OCI-M2 (cell line): ENCODE measurements at regions not wholly inside any gene's neighbourhood (a gene's known extent, or its start where the extent isn't known, plus 50 kb on each side); places are given as distances from the start of the nearest gene placed in this dataset.
"Not testable (repeated sequence)": the region's sequence is repeated elsewhere in the genome, so short reads cannot be mapped to it uniquely, and the experiment has no call there.

Experiments
- DNase-seq: peaks from one replicate; lab custom pipeline; 2025; ENCODE audit not compliant: unreplicated experiment; lab: John Stamatoyannopoulos, UW

DNA sequence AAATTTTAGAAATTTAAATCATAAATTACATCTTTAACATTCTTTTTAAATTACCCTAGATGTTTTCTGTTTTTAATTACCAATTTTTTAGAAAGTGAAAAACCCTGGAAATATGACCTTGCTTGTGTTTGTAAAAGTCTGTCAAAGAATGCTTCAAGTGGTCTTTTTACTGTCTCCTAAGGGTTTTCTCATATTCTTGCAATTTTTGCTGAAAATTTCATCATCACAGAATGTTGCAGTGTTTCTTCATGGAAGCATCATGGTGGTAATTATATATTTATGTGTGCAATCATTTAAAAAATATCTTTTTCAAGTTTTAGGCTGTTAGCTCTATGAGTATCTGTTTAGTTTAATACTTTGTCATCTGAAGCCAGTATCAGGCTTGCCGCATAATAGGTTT lies 178.2 kb downstream of the HDGFL1 start:
- no peak for DNase-seq

DNA sequence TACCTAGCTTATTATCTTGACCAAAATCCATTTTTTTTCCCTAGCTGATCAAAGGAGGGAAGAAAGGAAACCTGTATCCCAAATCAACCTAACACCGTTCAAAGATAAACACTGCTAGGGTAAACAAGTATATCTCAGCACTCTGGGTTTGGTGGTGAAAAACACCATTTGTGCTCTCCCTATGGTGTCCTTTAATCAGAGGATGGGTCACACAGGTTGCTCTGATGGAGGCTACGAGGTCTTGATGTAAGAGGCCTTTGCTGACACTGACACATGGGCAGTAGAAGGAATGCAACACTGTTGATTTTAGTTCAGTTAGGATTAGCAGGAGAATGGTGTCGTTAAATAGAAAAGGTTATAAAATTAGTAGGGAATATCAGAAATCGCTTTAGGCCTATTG lies 179.3 kb downstream of the HDGFL1 start:
- DNase-seq = no peak

DNA sequence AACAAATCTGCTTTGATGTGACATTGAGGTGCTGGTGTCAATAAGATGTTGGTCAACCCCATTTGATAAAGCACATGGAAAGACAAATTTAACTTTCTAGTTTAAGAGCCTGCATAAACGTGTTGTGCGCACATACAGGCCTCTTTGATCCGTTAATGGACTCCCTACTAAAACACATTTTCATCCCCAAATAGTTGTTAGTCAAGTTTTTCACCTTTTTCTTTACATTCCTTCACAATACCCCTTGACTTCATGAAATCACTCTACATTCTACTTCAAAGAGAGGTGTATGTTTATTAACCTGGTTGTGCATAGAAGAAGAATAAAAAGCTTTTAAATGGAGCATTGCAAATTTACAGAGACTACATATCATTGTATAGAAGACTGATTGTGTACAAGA lies 180.3 kb downstream of the HDGFL1 start:
- DNase-seq = no peak

DNA sequence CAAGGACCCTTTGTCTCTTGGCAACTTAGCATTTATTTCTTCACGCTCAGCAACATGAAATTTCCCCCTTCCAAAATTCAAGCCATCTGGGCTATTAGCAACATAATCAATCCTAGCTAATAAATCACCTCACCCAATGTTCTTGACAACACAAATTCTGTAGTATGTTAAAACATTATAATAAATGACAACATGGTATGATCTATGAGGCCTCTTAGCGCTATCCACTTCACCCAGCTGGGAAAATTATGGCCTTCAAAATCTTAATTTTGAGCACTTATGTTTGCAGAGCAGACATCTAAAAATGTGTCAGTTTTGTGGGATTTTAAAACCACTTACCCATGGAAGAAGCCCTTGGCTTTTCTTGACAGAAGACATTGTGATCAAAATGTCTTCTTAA lies 181.9 kb downstream of the HDGFL1 start:
- no peak for DNase-seq

DNA sequence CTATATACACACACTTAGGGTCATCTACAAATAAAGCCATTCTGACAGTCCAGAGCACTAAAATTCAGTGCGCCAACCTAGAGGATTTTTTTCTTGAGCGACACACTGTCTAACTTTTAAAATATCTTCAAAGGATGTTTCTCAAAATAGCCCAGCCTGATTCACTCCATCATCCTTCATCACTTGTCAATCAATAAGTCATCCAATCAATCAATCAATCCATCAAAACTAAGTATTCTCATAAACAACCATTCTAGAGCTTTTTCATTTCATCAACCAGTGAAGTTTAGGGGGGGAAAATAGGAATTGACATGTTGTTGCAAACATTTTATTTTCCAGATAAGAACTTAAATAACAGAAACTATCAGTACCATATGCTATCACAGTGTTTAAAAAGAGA lies 183.2 kb downstream of the HDGFL1 start:
- DNase-seq = no peak

DNA sequence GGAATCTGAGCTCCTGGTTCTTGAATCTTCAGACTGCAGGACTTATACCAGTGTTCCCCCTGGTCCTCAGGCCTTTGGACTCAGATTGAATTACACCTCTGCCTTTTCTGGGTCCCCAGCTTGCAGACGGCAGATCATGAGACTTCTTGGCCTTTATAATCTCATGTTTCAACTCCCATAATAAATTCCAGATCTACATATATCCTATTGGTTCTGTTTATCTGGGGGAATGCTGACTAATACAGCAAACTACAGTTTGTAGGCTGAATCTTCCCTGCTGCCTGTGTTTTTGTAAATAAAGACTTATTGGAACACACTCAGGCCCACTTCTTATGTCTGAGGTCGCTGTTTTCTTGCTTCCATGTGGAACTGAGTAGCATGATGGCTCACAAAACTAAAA lies 184.7 kb downstream of the HDGFL1 start:
- no peak for DNase-seq

DNA sequence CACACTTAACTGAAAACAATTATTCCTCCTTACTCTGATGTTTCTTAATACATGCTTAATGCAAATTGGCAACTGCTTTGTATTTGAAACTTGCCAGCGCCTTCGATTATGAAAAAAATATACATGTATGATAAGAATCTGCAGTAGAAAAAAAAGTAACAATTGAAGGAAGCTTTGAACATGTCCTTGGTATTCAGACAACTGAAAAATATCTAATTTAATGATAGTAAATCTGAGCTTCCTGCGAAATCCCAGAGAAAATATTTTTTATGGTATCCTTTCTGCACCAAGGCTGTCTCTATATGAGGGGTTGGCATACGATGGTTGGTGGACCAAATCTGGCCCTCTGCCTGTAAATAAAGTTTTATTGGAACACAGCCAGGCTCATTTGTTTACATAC lies 186.2 kb downstream of the HDGFL1 start:
- no peak for DNase-seq

DNA sequence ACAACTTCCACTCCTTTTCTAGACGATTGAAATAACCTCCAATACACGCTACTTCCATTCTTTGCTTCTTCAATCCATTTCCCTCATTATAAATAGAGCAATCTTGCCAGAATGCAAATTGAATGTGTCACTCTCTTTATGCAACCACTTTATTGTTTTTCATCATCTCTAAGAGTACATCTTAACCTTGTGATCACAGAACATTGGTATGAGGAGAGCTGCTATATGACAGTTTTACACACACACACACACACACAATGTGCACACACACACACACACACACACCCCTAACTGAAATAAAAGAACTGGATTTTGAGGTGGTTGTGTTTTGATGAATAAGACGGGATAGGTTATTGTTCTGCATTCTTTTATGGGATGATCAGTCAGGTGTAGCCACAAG lies 187.0 kb downstream of the HDGFL1 start:
- DNase-seq = no peak

DNA sequence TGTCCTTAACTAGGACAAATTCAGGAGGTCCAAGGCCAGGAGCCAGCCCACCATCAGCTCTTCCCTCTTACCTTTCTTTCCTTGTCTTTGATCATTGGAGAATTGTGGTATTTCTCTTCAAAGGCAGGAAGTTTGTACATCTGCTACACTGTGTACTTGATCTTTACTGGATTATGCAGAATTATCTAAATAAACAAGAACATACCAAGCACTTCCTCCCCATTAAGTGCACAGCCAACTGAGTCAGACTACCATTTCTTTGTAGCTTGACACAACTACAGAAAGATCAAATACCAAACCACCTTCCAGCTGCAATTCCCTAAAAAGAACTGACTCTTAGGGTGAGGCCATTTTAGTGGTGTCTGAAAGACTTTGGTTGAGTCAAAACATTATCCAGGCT lies 195.1 kb downstream of the HDGFL1 start:
- no peak for DNase-seq

DNA sequence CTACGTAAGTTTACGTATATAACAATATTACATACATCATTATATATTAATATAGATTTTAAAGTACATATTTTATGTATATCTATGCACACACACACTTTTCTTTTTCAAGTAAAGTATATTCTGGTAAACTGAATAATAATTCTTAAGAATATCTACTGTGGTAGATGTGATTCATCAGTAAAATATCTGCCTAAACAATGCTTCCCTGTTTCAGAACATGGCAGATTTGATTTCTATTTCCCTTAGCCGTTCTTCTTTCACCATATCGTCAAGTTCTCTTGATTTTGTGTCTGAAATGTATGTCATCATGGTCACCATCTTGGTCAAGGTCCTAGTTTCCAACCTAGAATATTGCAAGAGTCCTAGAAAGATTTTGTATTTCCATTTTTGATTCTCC lies 195.6 kb downstream of the HDGFL1 start:
- DNase-seq = no peak

DNA sequence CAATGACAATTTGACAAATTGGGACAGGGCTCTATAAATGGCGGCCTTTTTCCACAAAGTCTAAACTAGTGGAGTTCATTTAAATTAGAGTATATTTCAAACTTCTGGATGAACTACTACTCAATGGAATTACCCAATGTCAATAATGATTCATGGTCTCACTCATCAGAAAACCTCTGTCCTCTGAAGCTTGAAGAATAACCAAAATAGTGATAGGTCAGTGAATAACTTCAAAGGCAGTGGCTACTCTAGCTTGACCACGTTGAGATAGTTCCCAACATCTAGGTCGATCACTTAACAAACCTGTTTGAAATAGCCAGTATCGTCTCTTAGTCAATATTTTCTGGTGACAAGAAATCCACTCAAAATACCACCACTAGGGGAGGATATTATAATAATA lies 197.6 kb downstream of the HDGFL1 start:
- DNase-seq = no peak

DNA sequence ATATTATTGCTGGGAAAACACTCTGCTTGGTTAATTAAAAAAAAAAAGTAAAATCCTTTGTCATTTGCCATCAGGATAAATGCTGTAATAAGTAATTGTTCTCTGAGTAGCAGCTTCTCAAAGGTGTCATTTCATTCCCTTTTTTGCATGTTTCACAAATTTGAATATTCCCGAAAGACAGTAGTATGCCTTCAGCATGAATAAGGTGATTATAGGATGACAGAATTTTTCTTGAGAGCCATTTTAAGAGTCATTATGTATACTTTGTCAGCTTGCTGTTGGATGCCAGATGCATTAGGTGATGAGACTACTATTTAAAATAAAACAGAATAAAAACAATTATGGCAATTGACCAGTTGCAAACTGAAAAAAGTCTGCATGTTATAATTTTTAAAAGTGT lies 200.7 kb downstream of the HDGFL1 start:
- no peak for DNase-seq

DNA sequence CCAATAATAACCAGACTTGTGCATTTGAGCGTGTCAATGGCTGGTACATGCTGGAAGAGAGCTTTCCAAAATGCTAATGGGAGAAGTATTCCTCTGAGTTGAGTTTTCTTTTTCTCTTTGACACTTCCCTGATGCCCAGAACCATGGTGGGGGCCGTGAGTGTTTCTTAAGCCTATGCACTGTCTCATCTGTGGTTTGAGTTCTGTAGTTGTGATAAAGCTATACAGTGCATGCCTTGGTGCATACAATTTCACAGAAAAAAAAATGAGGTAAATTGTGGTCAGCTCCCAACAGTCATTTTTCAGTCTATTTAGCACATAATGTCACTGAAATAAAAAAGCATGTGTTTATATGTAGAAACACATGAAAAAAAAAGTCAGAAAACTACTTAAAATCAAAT lies 204.8 kb downstream of the HDGFL1 start:
- no peak for DNase-seq

DNA sequence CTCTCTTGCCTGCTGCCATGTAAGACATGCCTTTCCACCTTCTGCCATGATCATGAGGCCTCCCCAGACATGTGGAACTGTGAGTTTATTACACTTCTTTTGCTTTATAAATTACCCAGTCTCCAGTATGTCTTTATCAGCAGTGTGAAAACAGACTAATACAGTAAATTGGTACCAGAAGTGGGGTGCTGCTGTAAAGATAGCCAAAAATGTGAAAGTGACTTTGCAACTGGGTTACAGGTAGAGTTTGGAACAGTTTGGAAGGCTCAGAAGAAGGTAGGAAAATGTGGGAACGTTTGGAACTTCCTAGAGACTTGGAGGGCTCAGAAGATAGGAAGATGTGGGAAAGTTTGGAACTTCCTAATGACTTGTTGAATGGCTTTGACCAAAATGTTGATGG lies 209.1 kb downstream of the HDGFL1 start:
- not testable (repeated sequence) for DNase-seq

DNA sequence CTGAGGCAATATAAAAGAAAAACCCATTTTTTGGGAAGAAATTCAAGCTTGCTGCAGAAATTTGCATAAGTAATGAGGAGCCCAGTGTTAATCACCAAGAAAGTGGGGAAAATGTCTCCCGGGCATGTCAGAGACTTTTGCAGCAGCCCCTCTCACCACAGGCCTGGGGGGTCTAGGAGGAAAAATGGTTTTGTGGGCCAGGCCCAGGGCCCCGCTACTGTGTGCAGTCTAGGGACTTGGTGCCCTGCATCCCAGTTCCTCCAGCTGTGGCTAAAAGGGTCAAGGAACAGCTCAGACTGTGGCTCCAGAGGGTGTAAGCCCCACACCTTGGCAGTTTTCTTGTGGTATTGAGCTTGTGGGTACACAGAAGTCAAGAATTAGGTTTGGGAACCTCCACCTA lies 209.7 kb downstream of the HDGFL1 start:
- no peak for DNase-seq

DNA sequence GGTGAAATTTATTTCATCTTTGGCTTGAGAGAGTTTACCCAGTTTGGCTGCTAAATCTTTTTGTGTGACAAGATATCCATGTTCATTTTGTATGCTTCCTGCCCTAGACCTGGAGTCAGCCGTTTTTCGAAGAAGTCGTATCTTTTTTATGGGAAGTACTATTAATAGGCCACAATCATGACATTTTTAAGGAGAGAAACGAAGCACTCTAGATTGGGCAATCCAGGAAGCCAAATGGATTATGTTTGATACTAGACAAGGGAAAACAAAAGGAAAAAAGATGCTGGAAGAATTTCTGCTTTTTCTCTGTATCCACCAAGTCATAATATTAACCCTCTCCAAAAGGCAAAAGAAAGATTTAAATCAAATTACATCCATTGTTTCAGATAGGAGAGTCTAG lies 214.6 kb downstream of the HDGFL1 start:
- no peak for DNase-seq

DNA sequence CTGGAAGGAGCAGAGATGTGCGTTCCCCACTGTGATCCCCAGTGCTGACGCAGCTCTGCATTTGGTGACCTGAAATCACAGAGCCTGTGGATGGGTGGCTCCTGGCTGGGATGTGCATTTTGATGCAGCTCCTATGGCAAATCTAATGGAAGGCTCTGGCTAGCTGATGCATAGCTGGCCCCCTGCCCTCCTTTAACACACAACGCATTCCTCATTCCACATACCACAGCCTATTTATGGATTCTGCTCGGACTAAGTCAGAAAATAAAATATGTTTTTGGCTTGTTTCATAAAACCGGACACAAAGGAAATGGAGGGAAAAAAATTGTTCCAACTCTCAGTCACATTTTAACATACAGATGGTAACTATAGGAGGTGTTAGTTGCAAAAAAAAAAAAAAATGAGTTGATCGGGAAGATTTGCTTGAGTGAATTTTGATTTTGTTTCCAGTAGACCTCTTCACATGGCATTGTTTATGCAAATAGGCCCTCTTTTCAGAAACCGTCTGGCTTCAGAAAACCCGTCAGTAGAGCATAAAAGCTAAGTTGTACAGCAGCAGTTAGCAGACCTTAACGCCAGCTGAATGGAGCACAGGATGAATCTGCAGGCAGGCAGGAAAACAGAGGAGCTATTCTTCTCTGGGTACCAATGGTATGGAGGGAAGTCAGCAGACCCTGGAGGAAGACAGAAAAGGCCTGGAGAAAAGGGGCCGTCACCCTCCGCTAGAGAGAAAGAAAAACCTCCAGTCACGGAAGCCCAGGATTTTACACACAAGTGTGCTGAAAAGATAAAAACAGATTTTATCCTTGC lies 215.4 kb downstream of the HDGFL1 start:
- no peak for DNase-seq

DNA sequence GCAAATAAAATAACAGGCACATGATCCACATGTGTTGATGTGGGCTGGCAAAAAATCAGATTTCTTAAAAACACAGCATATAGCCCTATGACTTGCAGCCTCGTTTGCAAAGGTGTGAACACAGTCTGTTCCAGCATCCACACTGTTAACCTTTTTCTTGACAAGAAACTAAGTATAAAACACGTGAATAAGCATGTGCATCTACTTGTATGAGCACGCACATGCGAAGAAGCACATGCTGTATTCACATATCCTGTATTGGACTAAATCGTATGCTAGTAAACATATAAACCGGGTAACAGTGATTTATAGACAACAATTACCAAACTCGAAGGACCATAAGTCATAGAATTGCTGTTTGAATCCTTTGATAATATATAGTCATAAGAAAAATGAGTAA lies 218.7 kb downstream of the HDGFL1 start:
- no peak for DNase-seq

DNA sequence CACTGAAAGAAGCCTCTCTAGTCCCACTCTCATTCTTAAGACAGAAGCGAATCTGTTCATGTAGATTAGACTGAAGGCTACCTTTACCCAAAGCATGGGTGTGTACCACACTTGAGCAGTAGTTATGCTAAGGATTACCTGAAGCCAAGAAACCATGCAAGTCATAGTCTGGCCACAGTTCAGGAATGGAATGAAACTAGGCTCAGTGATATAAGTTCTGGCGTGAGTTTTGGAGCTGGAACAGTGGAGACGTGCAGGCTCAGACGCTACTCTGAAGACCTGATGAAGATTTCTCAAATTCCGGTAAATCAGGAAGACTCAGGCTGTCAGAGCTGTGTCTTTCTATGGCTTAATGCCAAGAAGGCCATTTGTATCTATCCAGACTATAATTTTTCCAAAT lies 219.9 kb downstream of the HDGFL1 start:
- DNase-seq = no peak

DNA sequence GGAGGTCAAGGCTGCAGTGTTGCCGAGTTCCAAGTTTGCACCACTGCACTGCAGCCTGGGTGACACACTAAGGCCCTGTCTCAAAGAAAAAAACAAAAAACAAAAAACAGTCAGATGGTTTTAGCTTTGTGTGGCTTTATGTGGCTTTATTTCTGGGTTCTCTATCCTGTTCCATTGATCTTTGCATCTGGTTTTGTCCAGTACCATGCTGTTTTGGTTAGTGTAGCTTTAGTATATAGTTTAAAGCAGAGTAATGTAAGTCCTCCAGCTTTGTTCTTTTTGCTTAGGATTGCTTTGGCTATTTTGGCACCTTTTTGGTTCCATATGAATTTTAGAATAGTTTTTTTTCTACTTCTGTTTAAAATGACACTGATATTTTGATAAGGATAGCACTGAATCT lies 225.5 kb downstream of the HDGFL1 start:
- no peak for DNase-seq

DNA sequence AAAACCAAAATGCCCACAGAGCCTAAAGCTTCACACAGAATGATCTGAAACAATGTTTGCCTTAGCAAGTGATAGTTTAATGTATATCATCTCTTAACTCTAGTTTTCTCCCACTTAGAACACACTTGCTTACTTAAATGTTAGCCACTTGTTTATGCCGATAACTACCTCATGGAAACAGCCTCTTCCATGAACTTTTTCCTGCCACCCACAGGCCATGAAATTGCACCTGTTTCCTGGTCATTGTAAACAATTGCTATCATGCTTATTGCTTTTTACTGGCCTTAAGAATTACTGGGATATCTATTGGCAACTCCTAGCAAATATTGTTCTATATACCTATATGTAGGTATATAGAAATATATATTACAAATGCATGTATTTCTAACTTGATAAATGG lies 231.1 kb downstream of the HDGFL1 start:
- DNase-seq = no peak

DNA sequence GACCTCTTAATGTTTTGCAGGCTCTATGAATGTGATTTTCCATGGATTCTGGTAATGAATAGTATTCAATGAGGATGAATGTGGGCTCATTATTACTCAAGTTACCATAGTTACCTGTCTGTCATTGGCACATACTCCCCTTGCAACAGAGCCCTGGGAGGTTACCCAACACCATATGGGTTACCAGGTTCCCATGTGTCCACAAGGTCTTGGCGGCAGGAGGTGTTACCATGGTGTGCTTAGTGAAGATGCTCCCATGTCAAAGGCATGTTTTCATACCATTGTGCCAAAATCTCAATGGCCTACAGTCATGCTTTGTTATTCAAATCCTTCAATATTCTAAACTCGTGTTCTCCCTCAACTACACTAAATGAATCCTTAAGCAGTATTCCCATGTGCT lies 232.5 kb downstream of the HDGFL1 start:
- DNase-seq = no peak

DNA sequence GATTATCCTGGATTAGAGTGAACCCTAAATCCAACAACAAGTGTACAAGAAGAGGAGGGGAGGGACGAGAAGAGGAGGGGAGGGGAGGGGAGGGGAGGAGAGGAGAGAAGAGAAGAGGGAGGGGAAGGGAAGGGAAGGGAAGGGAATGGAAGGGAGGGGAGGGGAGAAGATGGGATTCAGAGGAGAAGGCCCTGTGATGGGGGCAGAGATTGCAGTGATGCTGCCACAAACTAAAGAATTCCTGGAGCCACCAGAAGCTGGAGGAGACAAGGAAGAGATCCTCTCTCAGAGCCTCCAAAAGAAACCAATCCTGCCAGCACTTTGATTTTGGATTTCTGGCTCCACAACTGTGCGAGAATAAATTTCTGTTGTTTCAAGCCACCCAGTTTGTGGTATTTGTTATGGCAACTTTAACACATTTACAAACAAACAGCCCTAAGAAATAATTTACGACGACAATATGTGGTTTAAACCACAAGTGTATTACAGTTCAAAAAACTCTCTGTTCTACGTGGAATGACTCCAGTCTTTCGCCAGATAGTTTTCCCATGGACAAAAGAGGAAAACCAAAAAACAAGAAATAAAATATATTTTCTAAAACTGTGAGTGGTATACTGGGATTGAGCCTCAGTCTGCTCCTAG lies 235.4 kb downstream of the HDGFL1 start:
- no peak for DNase-seq
